Osteocyte (in vitro differentiated cells): ENCODE measurements at regions not wholly inside any gene's neighbourhood (a gene's known extent, or its start where the extent isn't known, plus 50 kb on each side); places are given as distances from the start of the nearest gene placed in this dataset.

Experiments
- DNase-seq: peaks from one replicate; pipeline ENCODE4 v3.0.0; 2021; ENCODE audit warnings: mixed read lengths; ENCODE audit not compliant: unreplicated experiment; ENCODE audit errors: extremely low spot score
- H3K27ac Mint-ChIP-seq: one replicate; pipeline ENCODE4 v1.8.0; 2021; ENCODE audit warnings: mild to moderate bottlenecking, mixed read lengths; ENCODE audit not compliant: unreplicated experiment
- H3K27me3 Mint-ChIP-seq: one replicate; pipeline ENCODE4 v1.8.0; 2021; ENCODE audit warnings: mixed read lengths; ENCODE audit not compliant: unreplicated experiment
- H3K36me3 Mint-ChIP-seq: one replicate; pipeline ENCODE4 v1.8.0; 2021; ENCODE audit warnings: mixed read lengths; ENCODE audit not compliant: unreplicated experiment
- H3K4me1 Mint-ChIP-seq: one replicate; pipeline ENCODE4 v1.8.0; 2021; ENCODE audit warnings: mixed read lengths; ENCODE audit not compliant: unreplicated experiment
- H3K4me3 Mint-ChIP-seq: one replicate; pipeline ENCODE4 v1.8.0; 2021; ENCODE audit warnings: mild to moderate bottlenecking, moderate library complexity, mixed read lengths; ENCODE audit not compliant: unreplicated experiment
- H3K9me3 Mint-ChIP-seq: one replicate; pipeline ENCODE4 v1.8.0; 2021; ENCODE audit warnings: mixed read lengths; ENCODE audit not compliant: unreplicated experiment
- TF ChIP-seq, protein P1 (sequence below): fragments of 200-600 bp; sonication (generic); IDR thresholded peaks from 2 replicates; pipeline ENCODE4 v1.5.0; 2021; ENCODE audit warnings: antibody characterized with exemption, mild to moderate bottlenecking, moderate library complexity

DNA sequence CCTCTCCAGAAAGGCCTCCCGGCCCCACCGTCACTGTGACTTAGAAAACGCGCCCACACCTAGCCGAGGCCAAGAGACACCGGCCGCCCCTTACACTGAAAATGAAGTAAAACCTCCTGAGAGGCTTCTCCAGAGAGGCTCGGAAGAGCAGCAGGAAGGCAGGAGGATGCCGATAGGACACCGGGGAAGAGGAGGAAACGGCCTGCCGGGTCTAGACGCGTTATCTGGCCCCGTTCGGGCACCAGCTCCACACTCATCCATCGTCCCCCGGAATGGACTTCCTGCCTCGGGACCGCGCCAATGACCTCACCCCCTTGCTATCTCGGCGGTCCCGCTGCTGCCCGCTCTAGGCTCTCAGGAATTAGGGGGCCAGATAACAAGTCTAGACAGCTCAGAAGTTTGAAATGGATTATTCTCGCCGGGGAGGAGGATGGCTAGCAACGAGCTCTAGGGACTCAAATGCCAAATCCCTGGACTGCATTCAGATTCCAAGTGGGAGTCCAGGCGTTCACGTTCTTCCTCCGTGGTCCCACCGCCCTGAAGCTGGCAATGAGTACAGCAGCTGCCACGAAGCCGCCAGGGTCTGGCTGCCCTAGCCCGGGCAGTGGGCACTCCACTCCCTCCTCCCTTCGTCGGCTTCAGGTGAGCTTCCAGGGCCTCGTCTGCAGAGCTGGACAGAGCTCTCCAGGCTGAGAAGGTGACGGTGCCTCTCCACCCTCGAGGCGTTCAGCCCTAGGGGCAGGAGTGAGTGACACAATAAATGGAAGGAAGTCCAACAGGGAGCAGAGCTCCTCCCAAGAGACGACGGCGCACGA lies 350.9 kb downstream of the FOXL1 start:
- Mint-ChIP-seq H3K4me1 (peaks cover 11% of the 10 kb centered on the region), H3K9me3 (no peaks in the 10 kb centered on the region), H3K27ac (no peak overlapping the region), H3K4me3 (no peak overlapping the region), H3K36me3 (no peaks in the 10 kb centered on the region), H3K27me3 (no peaks in the 10 kb centered on the region)
- TF ChIP-seq, protein P1, sequence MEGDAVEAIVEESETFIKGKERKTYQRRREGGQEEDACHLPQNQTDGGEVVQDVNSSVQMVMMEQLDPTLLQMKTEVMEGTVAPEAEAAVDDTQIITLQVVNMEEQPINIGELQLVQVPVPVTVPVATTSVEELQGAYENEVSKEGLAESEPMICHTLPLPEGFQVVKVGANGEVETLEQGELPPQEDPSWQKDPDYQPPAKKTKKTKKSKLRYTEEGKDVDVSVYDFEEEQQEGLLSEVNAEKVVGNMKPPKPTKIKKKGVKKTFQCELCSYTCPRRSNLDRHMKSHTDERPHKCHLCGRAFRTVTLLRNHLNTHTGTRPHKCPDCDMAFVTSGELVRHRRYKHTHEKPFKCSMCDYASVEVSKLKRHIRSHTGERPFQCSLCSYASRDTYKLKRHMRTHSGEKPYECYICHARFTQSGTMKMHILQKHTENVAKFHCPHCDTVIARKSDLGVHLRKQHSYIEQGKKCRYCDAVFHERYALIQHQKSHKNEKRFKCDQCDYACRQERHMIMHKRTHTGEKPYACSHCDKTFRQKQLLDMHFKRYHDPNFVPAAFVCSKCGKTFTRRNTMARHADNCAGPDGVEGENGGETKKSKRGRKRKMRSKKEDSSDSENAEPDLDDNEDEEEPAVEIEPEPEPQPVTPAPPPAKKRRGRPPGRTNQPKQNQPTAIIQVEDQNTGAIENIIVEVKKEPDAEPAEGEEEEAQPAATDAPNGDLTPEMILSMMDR = no peak
- no peak for DNase-seq

DNA sequence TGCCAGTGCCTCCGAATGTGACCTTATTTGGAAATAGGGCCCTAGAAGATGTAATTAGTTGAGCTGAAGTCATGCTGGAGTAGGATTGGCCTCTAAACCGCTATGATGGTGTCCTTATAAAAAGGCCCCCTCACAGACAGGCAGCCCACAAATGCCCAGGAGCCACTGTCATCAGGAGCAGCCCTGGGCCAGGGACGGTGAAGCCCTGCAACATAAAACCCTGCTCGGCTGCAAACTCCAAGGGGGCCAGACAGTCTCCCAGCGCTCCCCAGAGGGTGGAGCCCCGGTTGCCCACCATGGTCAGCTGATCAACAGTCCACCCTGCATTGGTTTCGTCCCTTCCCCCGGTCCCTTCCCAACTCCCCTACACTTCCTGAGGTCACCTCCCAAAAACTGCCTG lies 351.7 kb downstream of the FOXL1 start:
- H3K36me3 Mint-ChIP-seq = no peaks in the 10 kb centered on the region
- H3K27me3 Mint-ChIP-seq = no peaks in the 10 kb centered on the region
- no peak overlapping the region for H3K27ac Mint-ChIP-seq
- peaks cover 8% of the 10 kb centered on the region for H3K4me1 Mint-ChIP-seq
- no peak overlapping the region for H3K4me3 Mint-ChIP-seq
- TF ChIP-seq, protein P1 = no peak
- no peaks in the 10 kb centered on the region for H3K9me3 Mint-ChIP-seq
- DNase-seq = no peak

DNA sequence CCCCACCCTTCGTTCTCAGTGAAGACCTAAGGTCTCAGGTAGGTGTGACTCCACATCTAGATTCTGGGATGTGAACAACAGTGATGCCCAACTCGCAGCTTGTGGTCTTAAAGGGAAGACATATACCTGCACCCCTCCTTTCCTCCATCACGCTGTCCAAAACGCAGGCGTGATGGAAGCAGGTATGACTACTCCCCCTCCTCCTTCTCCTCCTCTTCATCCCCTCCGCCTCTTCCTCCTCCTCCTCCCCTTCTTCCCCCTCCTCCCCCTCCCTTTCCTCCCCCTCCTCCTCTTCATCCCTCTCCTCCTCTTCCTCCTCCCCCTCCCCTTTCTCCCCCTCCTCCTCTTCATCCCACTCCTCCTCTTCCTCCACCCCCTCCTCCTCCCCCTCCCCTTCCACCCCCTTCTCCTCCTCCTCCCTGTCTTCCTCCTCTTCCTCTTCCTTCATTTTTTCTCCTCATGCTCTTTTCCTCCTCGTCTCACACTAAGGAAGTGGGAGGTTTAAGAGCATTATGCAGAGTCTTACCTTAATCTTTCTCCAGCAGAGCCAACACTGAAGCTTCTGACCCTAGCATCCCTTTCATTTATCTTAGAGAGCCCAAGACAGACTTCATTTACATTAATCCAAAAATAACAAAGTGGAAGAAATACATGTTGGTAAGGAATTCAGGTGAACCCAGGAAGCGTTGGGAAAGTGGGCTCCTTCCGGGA lies 352.5 kb downstream of the FOXL1 start:
- H3K36me3 Mint-ChIP-seq = no peaks in the 10 kb centered on the region
- H3K9me3 Mint-ChIP-seq = no peaks in the 10 kb centered on the region
- no peak overlapping the region for H3K4me3 Mint-ChIP-seq
- H3K27ac Mint-ChIP-seq = no peak overlapping the region
- H3K4me1 Mint-ChIP-seq = peaks cover 6% of the 10 kb centered on the region
- H3K27me3 Mint-ChIP-seq = no peaks in the 10 kb centered on the region
- TF ChIP-seq, protein P1 = no peak
- no peak for DNase-seq

DNA sequence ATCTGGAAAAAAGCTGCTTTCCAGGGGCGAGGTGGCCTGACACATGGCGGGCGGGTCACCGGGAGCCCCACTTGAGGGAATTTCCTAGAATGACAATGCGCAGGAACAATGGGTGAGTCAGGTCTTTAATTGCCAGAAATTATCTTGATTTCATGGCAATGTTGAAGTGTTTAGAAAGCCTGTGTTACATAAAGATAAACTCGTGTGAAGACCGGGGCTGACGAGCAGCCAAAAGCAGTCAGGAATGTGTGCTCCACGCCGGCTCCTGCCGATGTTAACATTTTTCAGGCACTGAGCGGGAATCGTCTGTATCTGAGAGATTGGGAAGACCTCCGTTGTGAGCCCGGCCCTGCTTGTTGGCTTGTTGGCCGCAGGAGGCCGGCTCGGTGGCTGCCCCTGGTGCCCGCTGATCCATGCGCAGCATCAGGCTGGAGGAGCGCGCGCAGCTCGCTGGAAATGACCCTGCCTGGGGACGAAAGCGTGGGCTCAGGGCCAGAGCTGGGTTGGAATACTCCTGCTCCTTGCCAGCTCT lies 353.1 kb downstream of the FOXL1 start:
- Mint-ChIP-seq H3K4me1 (peaks cover 6% of the 10 kb centered on the region), H3K27me3 (no peaks in the 10 kb centered on the region), H3K9me3 (no peaks in the 10 kb centered on the region), H3K4me3 (no peak overlapping the region), H3K27ac (no peak overlapping the region), H3K36me3 (no peaks in the 10 kb centered on the region)
- DNase-seq = no peak
- TF ChIP-seq, protein P1 = no peak
